Neural crest cell (in vitro differentiated cells): ENCODE measurements at regions not wholly inside any gene's neighbourhood (a gene's known extent, or its start where the extent isn't known, plus 50 kb on each side); places are given as distances from the start of the nearest gene placed in this dataset.
A peak's percentile ranks its signal among the peaks of the same experiment; 100 is the strongest.

ENCODE experiments used
- DNase-seq: peaks from one replicate; pipeline ENCODE4 v3.0.0; 2021; ENCODE audit warnings: low read depth, mixed read lengths, low spot score
- H3K27ac Mint-ChIP-seq: one replicate; pipeline ENCODE4 v1.8.0; 2021; ENCODE audit warnings: mild to moderate bottlenecking, mixed read lengths; ENCODE audit not compliant: unreplicated experiment
- H3K27me3 Mint-ChIP-seq: 2 replicates; pipeline ENCODE4 v1.8.0; 2021; ENCODE audit warnings: low read depth, mild to moderate bottlenecking, mixed read lengths
- H3K36me3 Mint-ChIP-seq: 2 replicates; pipeline ENCODE4 v1.8.0; 2021; ENCODE audit warnings: low read depth, mild to moderate bottlenecking, mixed read lengths
- H3K4me1 Mint-ChIP-seq: 2 replicates; pipeline ENCODE4 v1.8.0; 2021; ENCODE audit warnings: mixed read lengths
- H3K4me3 Mint-ChIP-seq: one replicate; pipeline ENCODE4 v1.8.0; 2021; ENCODE audit warnings: mild to moderate bottlenecking, mixed read lengths
- H3K9me3 Mint-ChIP-seq: 2 replicates; pipeline ENCODE4 v1.8.0; 2021; ENCODE audit warnings: mixed read lengths
- TF ChIP-seq, protein P1 (sequence below): fragments of 200-600 bp; sonication (generic); conservative IDR thresholded peaks from 2 replicates; pipeline ENCODE4 v1.5.0; 2021; ENCODE audit warnings: antibody characterized with exemption, mild to moderate bottlenecking

DNA sequence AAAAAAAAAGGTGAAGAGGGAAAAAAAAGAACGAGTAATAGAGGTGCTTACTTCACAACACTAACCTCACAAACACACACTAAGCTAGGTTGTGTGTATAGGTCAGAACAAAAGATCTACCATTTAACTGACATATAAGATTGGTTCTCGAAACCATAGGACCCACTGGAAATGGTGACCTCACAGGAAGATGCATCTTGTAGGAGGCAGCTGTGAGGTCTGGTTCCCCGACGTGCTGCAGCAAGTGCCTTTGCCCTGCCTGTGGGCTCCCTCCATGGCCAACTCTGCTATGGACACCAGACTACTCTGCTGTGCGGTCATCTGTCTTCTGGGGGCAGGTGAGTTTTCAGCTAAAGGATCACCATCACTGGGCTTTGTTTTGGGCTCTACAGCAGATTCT, 133.8 kb upstream of the PRSS1 start:
- Mint-ChIP-seq H3K4me3 (no peak overlapping the region), H3K9me3 (no peaks in the 10 kb centered on the region), H3K27me3 (peaks cover 42% of the 10 kb centered on the region), H3K27ac (peak overlapping the region; percentile 78), H3K4me1 (no peaks in the 10 kb centered on the region), H3K36me3 (no peaks in the 10 kb centered on the region)
- DNase-seq, result no peak
- TF ChIP-seq, protein P1, sequence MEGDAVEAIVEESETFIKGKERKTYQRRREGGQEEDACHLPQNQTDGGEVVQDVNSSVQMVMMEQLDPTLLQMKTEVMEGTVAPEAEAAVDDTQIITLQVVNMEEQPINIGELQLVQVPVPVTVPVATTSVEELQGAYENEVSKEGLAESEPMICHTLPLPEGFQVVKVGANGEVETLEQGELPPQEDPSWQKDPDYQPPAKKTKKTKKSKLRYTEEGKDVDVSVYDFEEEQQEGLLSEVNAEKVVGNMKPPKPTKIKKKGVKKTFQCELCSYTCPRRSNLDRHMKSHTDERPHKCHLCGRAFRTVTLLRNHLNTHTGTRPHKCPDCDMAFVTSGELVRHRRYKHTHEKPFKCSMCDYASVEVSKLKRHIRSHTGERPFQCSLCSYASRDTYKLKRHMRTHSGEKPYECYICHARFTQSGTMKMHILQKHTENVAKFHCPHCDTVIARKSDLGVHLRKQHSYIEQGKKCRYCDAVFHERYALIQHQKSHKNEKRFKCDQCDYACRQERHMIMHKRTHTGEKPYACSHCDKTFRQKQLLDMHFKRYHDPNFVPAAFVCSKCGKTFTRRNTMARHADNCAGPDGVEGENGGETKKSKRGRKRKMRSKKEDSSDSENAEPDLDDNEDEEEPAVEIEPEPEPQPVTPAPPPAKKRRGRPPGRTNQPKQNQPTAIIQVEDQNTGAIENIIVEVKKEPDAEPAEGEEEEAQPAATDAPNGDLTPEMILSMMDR, result no peak

DNA sequence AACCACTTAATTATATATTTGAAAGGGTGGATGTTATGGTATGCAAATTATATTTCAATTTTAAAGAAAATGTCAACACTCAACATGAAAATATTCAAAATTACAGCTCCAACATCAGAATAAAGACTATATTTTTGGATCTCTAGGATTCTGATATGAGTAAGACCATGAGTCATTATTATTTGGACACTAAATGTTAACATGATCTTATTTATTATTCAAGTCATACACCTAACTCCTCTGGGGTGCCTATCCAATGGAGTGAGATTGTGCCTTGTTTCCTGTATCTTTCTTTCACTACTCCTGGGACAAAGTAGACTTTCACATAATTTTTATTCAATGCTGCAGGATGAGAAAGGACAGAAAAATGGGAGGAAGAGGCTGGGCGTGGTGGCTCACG, 135.2 kb upstream of the PRSS1 start:
- TF ChIP-seq, protein P1, result no peak
- DNase-seq, result no peak
- H3K36me3 Mint-ChIP-seq, result no peaks in the 10 kb centered on the region
- H3K27ac Mint-ChIP-seq, result no peak overlapping the region
- no peak overlapping the region for H3K4me3 Mint-ChIP-seq
- no peaks in the 10 kb centered on the region for H3K4me1 Mint-ChIP-seq
- H3K9me3 Mint-ChIP-seq, result no peaks in the 10 kb centered on the region
- peaks cover 50% of the 10 kb centered on the region for H3K27me3 Mint-ChIP-seq

DNA sequence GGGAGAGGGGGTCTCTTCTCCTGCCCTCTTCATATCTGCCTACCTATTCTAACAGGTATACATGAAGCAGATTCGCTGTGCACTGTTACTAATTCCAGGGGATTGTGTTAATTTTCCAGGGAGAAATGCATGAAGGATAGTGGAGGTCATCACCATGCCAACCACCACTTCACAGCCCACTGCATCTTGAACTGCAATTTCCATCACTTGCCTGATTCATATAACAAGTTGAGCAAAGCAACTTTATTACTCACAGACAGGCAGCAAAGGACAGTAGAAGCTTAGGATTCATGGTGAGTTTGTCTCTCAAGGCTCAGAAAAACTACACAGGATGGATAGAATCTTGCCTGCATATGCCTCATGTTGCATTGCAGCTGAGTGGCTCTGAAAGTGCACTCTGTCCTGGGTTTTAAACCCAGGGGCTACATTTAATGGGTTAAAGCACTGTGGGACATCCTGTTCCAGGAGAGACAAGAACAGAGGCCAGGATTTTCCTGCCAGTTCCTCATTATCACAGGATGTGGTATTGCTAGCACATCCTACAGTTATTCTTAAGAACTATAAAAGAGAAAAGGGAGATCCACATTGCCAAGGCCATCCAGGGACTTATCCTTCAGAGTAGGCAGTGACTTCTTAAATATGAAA, 136.9 kb upstream of the PRSS1 start:
- H3K9me3 Mint-ChIP-seq, result no peaks in the 10 kb centered on the region
- no peak overlapping the region for H3K4me3 Mint-ChIP-seq
- H3K4me1 Mint-ChIP-seq, result no peaks in the 10 kb centered on the region
- no peak for DNase-seq
- H3K36me3 Mint-ChIP-seq, result no peaks in the 10 kb centered on the region
- TF ChIP-seq, protein P1, result no peak
- H3K27ac Mint-ChIP-seq, result peak overlapping the region; percentile 43
- peaks cover 47% of the 10 kb centered on the region for H3K27me3 Mint-ChIP-seq

DNA sequence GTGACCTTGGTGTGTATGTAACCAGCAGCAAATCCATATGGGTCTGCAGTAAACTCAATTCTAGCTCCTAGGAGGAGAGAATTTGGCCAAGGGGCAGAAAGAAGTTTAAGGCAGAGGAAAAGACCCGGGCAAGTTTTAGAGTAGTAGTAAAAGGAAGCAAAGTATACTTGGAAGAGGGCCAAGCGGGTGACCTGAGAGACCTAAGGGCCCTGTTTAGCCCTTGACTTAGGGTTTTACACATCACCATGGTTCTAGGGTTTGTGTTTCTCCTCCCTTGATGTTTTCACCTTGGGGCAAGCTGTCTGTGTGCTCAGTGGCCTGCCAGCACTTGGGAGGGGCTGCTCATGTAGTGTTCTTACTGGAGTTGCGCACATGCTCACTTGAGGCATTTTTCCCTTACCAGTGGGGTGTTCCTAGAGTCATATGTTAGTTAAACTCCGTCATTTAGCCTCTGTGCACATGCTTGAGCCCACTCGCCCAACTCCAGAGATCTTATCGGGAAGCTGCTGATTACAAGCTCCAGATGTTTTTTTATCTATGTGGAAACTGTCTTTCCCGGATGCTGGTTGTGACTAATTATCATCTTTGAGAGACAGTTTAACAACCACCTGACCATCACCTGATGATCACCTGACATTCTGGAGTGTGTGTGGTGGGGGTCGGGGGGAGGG, 137.6 kb upstream of the PRSS1 start:
- H3K27ac Mint-ChIP-seq, result no peak overlapping the region
- no peaks in the 10 kb centered on the region for H3K9me3 Mint-ChIP-seq
- no peaks in the 10 kb centered on the region for H3K36me3 Mint-ChIP-seq
- H3K27me3 Mint-ChIP-seq, result peaks cover 43% of the 10 kb centered on the region
- TF ChIP-seq, protein P1, result no peak
- H3K4me1 Mint-ChIP-seq, result no peaks in the 10 kb centered on the region
- no peak for DNase-seq
- H3K4me3 Mint-ChIP-seq, result no peak overlapping the region

DNA sequence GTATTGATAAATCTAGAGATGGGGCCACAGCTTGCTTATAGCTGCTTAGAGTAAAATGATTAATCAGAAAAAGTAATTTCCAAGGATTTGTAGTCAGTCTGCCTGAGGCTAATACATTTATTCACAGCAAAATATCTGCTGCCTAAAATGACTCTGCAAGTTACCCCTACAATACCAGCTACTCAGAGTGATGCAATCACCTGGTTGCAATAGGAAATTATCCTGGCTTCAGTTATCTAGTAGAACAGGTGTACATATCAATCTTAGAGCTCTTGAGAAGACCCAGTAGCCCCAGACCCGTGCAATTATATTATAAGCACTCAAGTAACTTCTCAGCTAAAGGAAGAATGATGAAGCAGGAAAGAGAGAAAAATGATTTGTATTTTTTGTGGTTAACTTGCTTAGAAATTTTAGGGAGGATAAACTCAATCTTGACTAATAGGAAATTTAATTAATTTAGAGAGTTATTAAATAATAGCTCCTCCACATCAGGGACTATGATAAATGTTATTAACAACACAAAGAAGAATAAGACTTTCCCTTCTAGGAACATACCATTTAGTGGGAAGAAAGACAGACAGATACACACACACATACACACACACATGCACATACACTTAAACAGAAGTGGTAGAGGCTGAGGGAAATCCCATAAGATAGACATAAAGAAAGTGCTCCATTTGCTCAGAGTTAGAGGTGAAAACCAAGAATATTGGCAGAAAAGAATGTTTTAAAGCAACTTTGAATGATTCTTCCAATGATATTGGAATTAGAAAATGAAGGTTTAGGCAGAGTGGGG, 140.4 kb upstream of the PRSS1 start:
- Mint-ChIP-seq H3K9me3 (no peaks in the 10 kb centered on the region), H3K4me3 (no peak overlapping the region), H3K27ac (no peak overlapping the region), H3K36me3 (no peaks in the 10 kb centered on the region), H3K4me1 (no peaks in the 10 kb centered on the region), H3K27me3 (peaks cover 39% of the 10 kb centered on the region)
- TF ChIP-seq, protein P1, result no peak
- DNase-seq, result no peak
